Smooth muscle cell (in vitro differentiated cells): ENCODE measurements at regions not wholly inside any gene's neighbourhood (a gene's known extent, or its start where the extent isn't known, plus 50 kb on each side); places are given as distances from the start of the nearest gene placed in this dataset.

Experiments
- DNase-seq: peaks from one replicate; lab custom pipeline; 2025; ENCODE audit not compliant: unreplicated experiment; lab: John Stamatoyannopoulos, UW
- H2AFZ ChIP-seq: fragments of 200-600 bp; sonication (generic); 2 replicates; pipeline ENCODE4 v1.6.0; 2016; ENCODE audit warnings: antibody characterized with exemption, low read depth, mild to moderate bottlenecking
- H3F3A ChIP-seq: fragments of 200-600 bp; sonication (generic); 2 replicates; pipeline ENCODE4 v1.6.0; 2017; ENCODE audit warnings: antibody characterized with exemption, low read depth
- H3K27ac ChIP-seq: fragments of 200-600 bp; sonication (generic); 2 replicates; pipeline ENCODE4 v1.5.1; 2016; ENCODE audit warnings: low read depth, mild to moderate bottlenecking
- H3K27me3 ChIP-seq: fragments of 200-600 bp; sonication (generic); 2 replicates; pipeline ENCODE4 v1.6.1; 2016; ENCODE audit warnings: low read depth, mild to moderate bottlenecking
- H3K36me3 ChIP-seq: fragments of 200-600 bp; sonication (generic); 2 replicates; pipeline ENCODE4 v1.5.1; 2016; ENCODE audit warnings: low read depth
- H3K4me1 ChIP-seq: fragments of 200-600 bp; sonication (generic); 2 replicates; pipeline ENCODE4 v1.5.1; 2016; ENCODE audit warnings: low read depth
- H3K4me2 ChIP-seq: fragments of 200-600 bp; sonication (generic); 2 replicates; pipeline ENCODE4 v1.6.0; 2016; ENCODE audit warnings: mild to moderate bottlenecking
- H3K4me3 ChIP-seq: fragments of 200-600 bp; sonication (generic); 2 replicates; pipeline ENCODE4 v1.5.1; 2016; ENCODE audit warnings: mild to moderate bottlenecking
- H3K79me2 ChIP-seq: fragments of 200-600 bp; sonication (generic); 2 replicates; pipeline ENCODE4 v1.6.0; 2016; ENCODE audit warnings: low read depth, mild to moderate bottlenecking
- H3K9ac ChIP-seq: fragments of 200-600 bp; sonication (generic); 2 replicates; pipeline ENCODE4 v1.6.0; 2016; ENCODE audit warnings: low read depth
- H3K9me3 ChIP-seq: fragments of 200-600 bp; sonication (generic); replicated peaks from 2 replicates; pipeline ENCODE4 v1.5.1; 2016; ENCODE audit warnings: low read depth
- H4K20me1 ChIP-seq: fragments of 200-600 bp; sonication (generic); 2 replicates; pipeline ENCODE4 v1.6.0; 2016; ENCODE audit warnings: low read depth
- CTCF ChIP-seq: fragments of 200-600 bp; sonication (generic); IDR thresholded peaks from 2 replicates; pipeline ENCODE4 v1.5.1; 2017; ENCODE audit warnings: borderline replicate concordance, mild to moderate bottlenecking, antibody characterized with exemption; ENCODE audit not compliant: insufficient read depth, poor library complexity, severe bottlenecking
- WGBS: methylation state at CpG from one replicate; pipeline ENCODE4 v1.1.7; 2016; ENCODE audit warnings: low lambda C conversion rate; 5-methylcytosine and 5-hydroxymethylcytosine counted together

- H3K79me2 ChIP-seq, result no peaks in the 10 kb centered on the region
- no peaks in the 10 kb centered on the region for H3F3A ChIP-seq
- H4K20me1 ChIP-seq, result no peaks in the 10 kb centered on the region
- H3K27ac ChIP-seq, result no peak overlapping the region
- no peak overlapping the region for H2AFZ ChIP-seq
- H3K36me3 ChIP-seq, result no peaks in the 10 kb centered on the region
- H3K9ac ChIP-seq, result no peak overlapping the region
- no peaks in the 10 kb centered on the region for H3K9me3 ChIP-seq
- H3K4me2 ChIP-seq, result no peak overlapping the region
- no peak for TF ChIP-seq CTCF
- DNase-seq, result no peak
- no peaks in the 10 kb centered on the region for H3K27me3 ChIP-seq
- 98% methylated on average over 2 of the region's 2 CpGs for WGBS
- no peaks in the 10 kb centered on the region for H3K4me1 ChIP-seq
- H3K4me3 ChIP-seq, result no peak overlapping the region
Measured at GRCh38 chr2:146584316-146584715, 1260.5 kb upstream of the ACVR2A start.

GRCh38 chr2:146579147-146579930 is 1265.5 kb upstream of the ACVR2A start:
- H3K27ac ChIP-seq, result peak overlapping the region; percentile 28
- no peak for DNase-seq

GRCh38 chr2:146576339-146577111 is 1268.3 kb upstream of the ACVR2A start:
- TF ChIP-seq CTCF, result no peak
- DNase-seq, result no peak

More at GRCh38 chr2:146579147-146579930, 1265.5 kb upstream of the ACVR2A start:
- WGBS, result 56% methylated on average over 1 of the region's 1 CpG
- H3K9me3 ChIP-seq, result no peaks in the 10 kb centered on the region
- H3K4me1 ChIP-seq, result no peaks in the 10 kb centered on the region
- H3K9ac ChIP-seq, result no peak overlapping the region
- no peaks in the 10 kb centered on the region for H4K20me1 ChIP-seq
- no peak overlapping the region for H3K4me3 ChIP-seq
- no peaks in the 10 kb centered on the region for H3K79me2 ChIP-seq
- no peak for TF ChIP-seq CTCF
- H3K27me3 ChIP-seq, result no peaks in the 10 kb centered on the region
- H2AFZ ChIP-seq, result peak overlapping the region; percentile 48
- no peaks in the 10 kb centered on the region for H3F3A ChIP-seq
- peak overlapping the region; percentile 23 for H3K4me2 ChIP-seq
- H3K36me3 ChIP-seq, result no peaks in the 10 kb centered on the region

More at GRCh38 chr2:146576339-146577111, 1268.3 kb upstream of the ACVR2A start:
- Histone ChIP-seq H3K9ac (no peak overlapping the region), H3K27me3 (no peaks in the 10 kb centered on the region), H3K9me3 (no peaks in the 10 kb centered on the region), H3K79me2 (no peaks in the 10 kb centered on the region), H2AFZ (no peak overlapping the region), H4K20me1 (no peaks in the 10 kb centered on the region), H3K4me2 (no peak overlapping the region), H3F3A (no peaks in the 10 kb centered on the region), H3K4me1 (peaks cover 9% of the 10 kb centered on the region), H3K4me3 (no peak overlapping the region), H3K27ac (no peak overlapping the region), H3K36me3 (no peaks in the 10 kb centered on the region)
- WGBS, result 63% methylated on average over 8 of the region's 8 CpGs
